Ishikawa (cell line): ENCODE measurements at regions not wholly inside any gene's neighbourhood (a gene's known extent, or its start where the extent isn't known, plus 50 kb on each side); places are given as distances from the start of the nearest gene placed in this dataset.

ENCODE experiments used
- CEBPB ChIP-seq: IDR thresholded peaks from 2 replicates; pipeline ENCODE4 v1.6.1; 2012
- CREB1 ChIP-seq: IDR thresholded peaks from 2 replicates; pipeline ENCODE4 v1.6.1; 2012; ENCODE audit warnings: low read depth
- EGR1 ChIP-seq: IDR thresholded peaks from 2 replicates; pipeline ENCODE4 v1.6.1; 2012
- EP300 ChIP-seq: IDR thresholded peaks from 2 replicates; pipeline ENCODE4 v1.6.1; 2012; ENCODE audit warnings: borderline replicate concordance
- FOXM1 ChIP-seq: IDR thresholded peaks from 2 replicates; pipeline ENCODE4 v1.6.1; 2012; ENCODE audit warnings: low read depth, borderline replicate concordance
- MAX ChIP-seq: IDR thresholded peaks from 2 replicates; pipeline ENCODE4 v1.6.1; 2012
- NFIC ChIP-seq: IDR thresholded peaks from 2 replicates; pipeline ENCODE4 v1.6.1; 2012
- RAD21 ChIP-seq: IDR thresholded peaks from 2 replicates; pipeline ENCODE4 v1.6.1; 2012; ENCODE audit warnings: low read depth
- REST ChIP-seq: IDR thresholded peaks from 2 replicates; pipeline ENCODE4 v1.6.1; 2012; ENCODE audit warnings: low read depth, mild to moderate bottlenecking
- TAF1 ChIP-seq: IDR thresholded peaks from 2 replicates; pipeline ENCODE4 v1.6.1; 2012; ENCODE audit warnings: low read depth, mild to moderate bottlenecking
- TCF12 ChIP-seq: IDR thresholded peaks from 2 replicates; pipeline ENCODE4 v1.6.1; 2012; ENCODE audit warnings: low read depth
- TEAD4 ChIP-seq: IDR thresholded peaks from 2 replicates; pipeline ENCODE4 v1.6.1; 2012
- YY1 ChIP-seq: IDR thresholded peaks from 2 replicates; pipeline ENCODE4 v1.6.1; 2012; ENCODE audit warnings: low read depth
- ZBTB7A ChIP-seq: IDR thresholded peaks from 2 replicates; pipeline ENCODE4 v1.6.1; 2012; ENCODE audit warnings: low read depth
- TF ChIP-seq, protein P1 (sequence below): IDR thresholded peaks from 2 replicates; pipeline ENCODE4 v1.6.1; 2012

DNA sequence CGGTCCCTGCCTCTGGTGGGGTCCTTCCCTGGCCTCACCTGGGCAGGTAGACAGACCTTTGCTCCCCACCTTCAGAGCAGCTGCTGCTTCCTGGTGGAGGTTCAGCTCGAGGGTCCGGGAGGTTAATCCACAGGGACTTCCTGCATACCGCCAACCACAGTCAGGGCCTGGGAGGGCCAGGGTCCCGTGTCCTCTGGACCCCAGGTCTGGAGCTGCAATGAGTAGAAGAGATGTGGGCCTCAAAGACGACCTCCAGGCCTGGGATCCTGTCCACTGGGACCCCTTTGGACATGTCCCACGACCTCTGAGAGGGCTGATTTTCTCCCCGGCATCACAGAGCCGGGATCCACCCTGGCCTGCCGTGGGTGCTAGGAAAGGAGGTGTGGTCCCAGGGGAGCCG, 223.3 kb upstream of the TCERG1L start:
- TF ChIP-seq TAF1 (no peak), NFIC (no peak), ZBTB7A (no peak), TEAD4 (no peak), YY1 (no peak), MAX (no peak), TCF12 (no peak), FOXM1 (no peak), EGR1 (no peak), CEBPB (no peak), EP300 (no peak), REST (no peak), RAD21 (no peak)
- TF ChIP-seq, protein P1, sequence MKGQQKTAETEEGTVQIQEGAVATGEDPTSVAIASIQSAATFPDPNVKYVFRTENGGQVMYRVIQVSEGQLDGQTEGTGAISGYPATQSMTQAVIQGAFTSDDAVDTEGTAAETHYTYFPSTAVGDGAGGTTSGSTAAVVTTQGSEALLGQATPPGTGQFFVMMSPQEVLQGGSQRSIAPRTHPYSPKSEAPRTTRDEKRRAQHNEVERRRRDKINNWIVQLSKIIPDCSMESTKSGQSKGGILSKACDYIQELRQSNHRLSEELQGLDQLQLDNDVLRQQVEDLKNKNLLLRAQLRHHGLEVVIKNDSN: no peak

DNA sequence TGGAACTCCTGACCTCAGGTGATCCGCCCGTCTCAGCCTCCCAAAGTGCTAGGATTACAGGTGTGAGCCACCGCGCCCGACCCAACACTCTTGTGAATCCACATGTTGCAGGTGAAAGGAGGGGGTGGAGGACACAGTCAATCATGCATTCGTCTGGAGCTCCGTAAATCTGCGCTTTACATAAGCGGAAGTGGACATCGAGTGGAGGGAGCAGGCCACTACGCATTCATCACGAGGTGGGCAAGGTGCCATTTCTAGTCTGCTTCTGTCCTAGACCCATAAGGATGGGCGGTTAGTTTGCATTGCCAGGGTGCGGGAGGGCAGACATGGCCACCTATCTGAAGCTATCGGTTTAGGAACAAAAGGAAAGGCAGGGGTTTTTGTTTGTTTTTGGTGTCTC, 225.2 kb upstream of the TCERG1L start:
- TF ChIP-seq CEBPB (no peak), TAF1 (no peak), MAX (no peak), TEAD4 (no peak), EGR1 (no peak), ZBTB7A (no peak), EP300 (no peak), FOXM1 (no peak), YY1 (no peak), NFIC (no peak), TCF12 (no peak), RAD21 (no peak), CREB1 (no peak), REST (no peak)
- TF ChIP-seq, protein P1: no peak

DNA sequence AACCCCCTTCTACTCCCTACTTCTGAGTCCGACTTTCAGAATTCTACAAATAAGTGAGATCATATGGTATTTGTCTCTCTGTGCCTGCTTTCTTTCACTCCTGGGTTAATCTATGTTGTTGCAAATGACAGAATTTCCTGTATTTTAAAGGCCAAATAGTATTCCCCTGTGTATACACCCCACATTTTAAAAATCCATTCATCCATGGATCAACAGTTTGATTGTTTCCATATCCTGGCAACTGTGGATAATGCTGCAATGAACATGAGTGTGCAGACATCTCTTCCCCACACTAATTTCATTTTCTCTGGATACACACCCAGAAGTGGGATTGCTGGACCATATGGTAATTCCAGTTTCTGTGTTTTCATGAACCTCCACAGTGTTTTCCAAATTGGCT, 225.8 kb upstream of the TCERG1L start:
- TF ChIP-seq EGR1 (no peak), TEAD4 (no peak), RAD21 (no peak), YY1 (no peak), EP300 (no peak), MAX (no peak), CREB1 (no peak), TCF12 (no peak), CEBPB (no peak), FOXM1 (no peak)
- TF ChIP-seq, protein P1: no peak

- TF ChIP-seq FOXM1 (no peak), ZBTB7A (no peak), YY1 (no peak), REST (no peak), NFIC (no peak), CREB1 (no peak), RAD21 (no peak), TCF12 (no peak), TAF1 (no peak), EGR1 (no peak), MAX (no peak), TEAD4 (no peak), EP300 (no peak), CEBPB (no peak)
- TF ChIP-seq, protein P1: no peak
These were observed 233.0 kb upstream of the TCERG1L start for GRCh38 chr10:131544495-131544894.
